ENCODE measurements at regions not wholly inside any gene's neighbourhood (a gene's known extent, or its start where the extent isn't known, plus 50 kb on each side); places are given as distances from the start of the nearest gene placed in this dataset.
"Not testable (repeated sequence)": the region's sequence is repeated elsewhere in the genome, so short reads cannot be mapped to it uniquely, and the experiment has no call there.

- H3K9ac ChIP-seq (ENCODE audit: low read length), result no peak overlapping the region
- no peak overlapping the region for H3K4me3 ChIP-seq (ENCODE audit: low read depth in 1 of 2, low read length in 2 of 2)
- H3K9me3 ChIP-seq (ENCODE audit: low read length), result no peaks in the 10 kb centered on the region
- H3K36me3 ChIP-seq (ENCODE audit: insufficient read depth, low read length), result no peaks in the 10 kb centered on the region
- H3K27ac ChIP-seq (ENCODE audit: low read depth, low read length), result peak overlapping the region; percentile 85
- H3K27me3 ChIP-seq (ENCODE audit: control insufficient read depth in 1 of 2, insufficient read depth in 2 of 2, low read length in 2 of 2), result no peaks in the 10 kb centered on the region
- H3K4me1 ChIP-seq (ENCODE audit: insufficient read depth, low read length), result peaks cover 53% of the 10 kb centered on the region
Measured at GRCh38 chr17:31691251-31691905, 167.7 kb downstream of the COPRS start.

DNA sequence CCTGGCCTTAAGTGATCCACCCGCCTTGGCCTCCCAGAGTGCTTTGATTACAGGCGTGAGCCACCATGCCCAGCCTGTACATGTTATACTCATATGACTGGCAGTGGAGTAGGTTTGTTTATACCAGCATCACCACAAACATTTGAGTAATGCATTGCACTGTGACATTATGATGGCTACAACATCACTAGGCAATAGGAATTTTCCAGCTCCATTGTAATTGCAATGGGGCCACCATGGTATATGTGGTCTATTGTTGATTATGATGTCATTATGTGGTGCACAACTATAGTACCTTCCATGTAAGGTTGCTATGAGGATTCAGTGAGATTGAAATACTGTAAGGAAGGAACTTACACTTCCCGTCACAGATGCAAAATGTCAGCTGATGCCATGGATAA is 168.9 kb downstream of the COPRS start:
- Histone ChIP-seq H3K36me3 (ENCODE audit: insufficient read depth, low read length) (no peaks in the 10 kb centered on the region), H3K4me3 (ENCODE audit: low read depth in 1 of 2, low read length in 2 of 2) (no peak overlapping the region), H3K9me3 (ENCODE audit: low read length) (no peaks in the 10 kb centered on the region), H3K27me3 (ENCODE audit: control insufficient read depth in 1 of 2, insufficient read depth in 2 of 2, low read length in 2 of 2) (no peaks in the 10 kb centered on the region), H3K4me1 (ENCODE audit: insufficient read depth, low read length) (peaks cover 41% of the 10 kb centered on the region), H3K27ac (ENCODE audit: low read depth, low read length) (no peak overlapping the region), H3K9ac (ENCODE audit: low read length) (no peak overlapping the region)

DNA sequence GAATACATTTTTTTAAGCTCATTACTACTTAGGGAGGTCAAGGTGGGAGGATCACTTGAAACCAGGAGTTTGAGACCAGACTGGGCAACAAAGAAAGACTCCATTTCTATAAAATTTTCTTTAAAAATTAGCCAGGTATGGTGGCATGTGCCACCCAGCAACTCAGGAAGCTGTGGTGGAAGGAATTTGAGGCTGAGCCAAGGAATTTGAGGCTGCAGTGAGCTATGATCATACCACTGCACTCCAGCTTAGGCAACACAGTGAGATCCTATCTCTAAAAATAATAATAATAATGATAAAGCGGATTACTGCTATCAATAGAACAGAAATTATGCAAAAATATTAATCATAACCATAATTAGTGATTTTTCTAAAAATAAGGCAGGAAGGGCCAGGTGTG is 170.3 kb downstream of the COPRS start:
- no peak overlapping the region for H3K9ac ChIP-seq (ENCODE audit: low read length)

DNA sequence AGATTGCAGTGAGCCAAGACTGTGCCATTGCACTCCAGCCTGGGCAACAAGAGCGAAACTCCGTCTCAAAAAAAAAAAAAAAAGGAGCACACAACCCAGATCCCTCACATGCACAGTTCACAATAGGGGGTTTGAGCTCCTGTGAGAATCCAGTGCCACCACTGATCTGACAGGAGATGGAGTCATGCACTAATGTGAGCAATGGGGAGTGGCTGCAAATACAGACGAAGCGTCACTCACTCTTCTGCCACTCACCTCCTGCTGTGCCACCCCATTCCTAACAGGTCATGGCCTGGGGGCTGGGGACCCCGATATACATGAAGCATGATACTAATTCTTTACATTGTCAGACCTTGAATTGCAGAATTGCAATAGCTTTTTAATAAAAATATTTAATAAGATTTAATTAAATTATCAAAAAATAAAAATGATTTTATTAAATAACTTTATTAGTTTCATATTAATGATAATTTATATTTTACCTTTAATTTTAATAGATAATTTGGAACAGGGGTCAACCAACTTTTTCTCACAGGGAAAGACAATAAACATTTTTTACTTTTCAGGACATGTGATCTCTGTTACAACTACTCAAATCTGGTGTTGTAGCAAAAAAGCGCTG is 171.4 kb downstream of the COPRS start:
- no peaks in the 10 kb centered on the region for H3K27me3 ChIP-seq (ENCODE audit: control insufficient read depth in 1 of 2, insufficient read depth in 2 of 2, low read length in 2 of 2)
- H3K9ac ChIP-seq (ENCODE audit: low read length), result no peak overlapping the region
- no peak overlapping the region for H3K4me3 ChIP-seq (ENCODE audit: low read depth in 1 of 2, low read length in 2 of 2)
- H3K27ac ChIP-seq (ENCODE audit: low read depth, low read length), result no peak overlapping the region
- no peaks in the 10 kb centered on the region for H3K9me3 ChIP-seq (ENCODE audit: low read length)
- H3K36me3 ChIP-seq (ENCODE audit: insufficient read depth, low read length), result no peaks in the 10 kb centered on the region
- peaks cover 16% of the 10 kb centered on the region for H3K4me1 ChIP-seq (ENCODE audit: insufficient read depth, low read length)

More for the DNA sequence above, 170.3 kb downstream of the COPRS start:
- H3K9me3 ChIP-seq (ENCODE audit: low read length), result no peaks in the 10 kb centered on the region
- H3K4me3 ChIP-seq (ENCODE audit: low read depth in 1 of 2, low read length in 2 of 2), result no peak overlapping the region
- no peaks in the 10 kb centered on the region for H3K27me3 ChIP-seq (ENCODE audit: control insufficient read depth in 1 of 2, insufficient read depth in 2 of 2, low read length in 2 of 2)
- H3K4me1 ChIP-seq (ENCODE audit: insufficient read depth, low read length), result peaks cover 27% of the 10 kb centered on the region
- H3K36me3 ChIP-seq (ENCODE audit: insufficient read depth, low read length), result no peaks in the 10 kb centered on the region
- no peak overlapping the region for H3K27ac ChIP-seq (ENCODE audit: low read depth, low read length)

DNA sequence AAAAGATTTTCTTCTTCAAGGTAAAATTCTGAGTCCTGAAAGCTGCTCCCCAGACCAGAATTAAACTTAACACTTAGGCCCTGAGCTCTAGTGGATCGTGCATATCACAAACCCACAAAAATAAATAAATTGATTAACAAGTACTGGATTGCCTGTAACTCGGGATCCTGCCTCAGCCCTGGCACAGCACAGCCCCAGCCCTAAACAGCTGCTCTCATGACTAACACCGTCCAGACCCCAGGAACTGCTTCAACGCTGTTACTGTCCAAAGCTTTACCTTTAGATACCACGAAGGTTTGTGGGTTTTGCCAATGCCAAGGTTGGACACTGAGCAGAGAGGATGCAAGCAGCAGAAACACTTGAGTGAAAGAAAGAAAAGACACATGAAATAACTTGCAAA is 172.5 kb downstream of the COPRS start:
- Histone ChIP-seq H3K9me3 (ENCODE audit: low read length) (no peaks in the 10 kb centered on the region), H3K27ac (ENCODE audit: low read depth, low read length) (no peak overlapping the region), H3K4me3 (ENCODE audit: low read depth in 1 of 2, low read length in 2 of 2) (no peak overlapping the region), H3K36me3 (ENCODE audit: insufficient read depth, low read length) (no peaks in the 10 kb centered on the region), H3K9ac (ENCODE audit: low read length) (no peak overlapping the region), H3K27me3 (ENCODE audit: control insufficient read depth in 1 of 2, insufficient read depth in 2 of 2, low read length in 2 of 2) (no peaks in the 10 kb centered on the region), H3K4me1 (ENCODE audit: insufficient read depth, low read length) (peaks cover 4% of the 10 kb centered on the region)

DNA sequence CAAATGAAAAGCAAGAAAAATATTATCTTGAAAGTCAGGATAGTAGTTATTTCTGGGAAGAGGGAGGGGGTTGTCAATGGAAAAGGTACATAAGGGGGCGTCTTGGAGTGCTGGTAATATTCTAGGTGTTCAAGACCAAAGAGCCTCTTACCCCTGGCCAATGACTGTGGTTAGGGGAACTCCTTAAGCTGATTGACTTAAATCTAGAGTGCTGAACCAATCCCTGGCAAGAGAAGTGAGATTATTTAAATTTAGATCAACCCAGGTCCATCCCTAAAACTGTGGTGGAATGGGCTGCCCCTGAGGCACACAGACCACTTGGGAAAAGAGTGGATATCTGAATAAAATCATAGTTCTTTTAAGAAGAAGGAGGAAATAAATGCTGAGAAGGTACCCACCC is 174.1 kb downstream of the COPRS start:
- no peak overlapping the region for H3K4me3 ChIP-seq (ENCODE audit: low read depth in 1 of 2, low read length in 2 of 2)

DNA sequence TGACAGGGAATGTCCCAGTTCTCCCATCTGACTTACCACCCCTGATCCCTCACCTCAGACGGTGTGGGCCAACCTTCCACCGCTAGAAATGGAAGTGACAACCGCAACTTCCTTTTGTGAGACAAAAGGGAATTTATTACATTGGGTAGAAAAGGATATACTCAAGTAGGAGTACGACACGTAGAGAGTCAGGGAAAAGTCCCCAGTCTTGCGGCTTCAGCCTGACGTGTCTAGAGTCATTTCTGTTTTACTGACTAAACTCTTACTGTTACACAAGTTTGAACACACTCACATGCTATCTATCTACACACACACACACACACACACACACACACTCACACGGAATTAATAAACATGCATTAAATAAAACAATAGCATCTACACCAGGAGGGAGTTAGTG is 178.9 kb downstream of the COPRS start:
- Histone ChIP-seq H3K9ac (ENCODE audit: low read length) (no peak overlapping the region), H3K9me3 (ENCODE audit: low read length) (no peaks in the 10 kb centered on the region), H3K27me3 (ENCODE audit: control insufficient read depth in 1 of 2, insufficient read depth in 2 of 2, low read length in 2 of 2) (no peaks in the 10 kb centered on the region), H3K4me1 (ENCODE audit: insufficient read depth, low read length) (no peaks in the 10 kb centered on the region), H3K36me3 (ENCODE audit: insufficient read depth, low read length) (no peaks in the 10 kb centered on the region), H3K4me3 (ENCODE audit: low read depth in 1 of 2, low read length in 2 of 2) (no peak overlapping the region), H3K27ac (ENCODE audit: low read depth, low read length) (no peak overlapping the region)

More for the DNA sequence above, 174.1 kb downstream of the COPRS start:
- no peaks in the 10 kb centered on the region for H3K4me1 ChIP-seq (ENCODE audit: insufficient read depth, low read length)
- H3K9me3 ChIP-seq (ENCODE audit: low read length), result no peaks in the 10 kb centered on the region
- no peaks in the 10 kb centered on the region for H3K36me3 ChIP-seq (ENCODE audit: insufficient read depth, low read length)
- no peaks in the 10 kb centered on the region for H3K27me3 ChIP-seq (ENCODE audit: control insufficient read depth in 1 of 2, insufficient read depth in 2 of 2, low read length in 2 of 2)
- no peak overlapping the region for H3K9ac ChIP-seq (ENCODE audit: low read length)
- H3K27ac ChIP-seq (ENCODE audit: low read depth, low read length), result no peak overlapping the region

- H3K4me3 ChIP-seq (ENCODE audit: low read depth in 1 of 2, low read length in 2 of 2), result no peak overlapping the region
- H3K36me3 ChIP-seq (ENCODE audit: insufficient read depth, low read length), result no peaks in the 10 kb centered on the region
- no peak overlapping the region for H3K27ac ChIP-seq (ENCODE audit: low read depth, low read length)
- H3K4me1 ChIP-seq (ENCODE audit: insufficient read depth, low read length), result no peaks in the 10 kb centered on the region
- H3K27me3 ChIP-seq (ENCODE audit: control insufficient read depth in 1 of 2, insufficient read depth in 2 of 2, low read length in 2 of 2), result no peaks in the 10 kb centered on the region
- no peaks in the 10 kb centered on the region for H3K9me3 ChIP-seq (ENCODE audit: low read length)
- H3K9ac ChIP-seq (ENCODE audit: low read length), result no peak overlapping the region
Measured at GRCh38 chr17:31679667-31680066, 179.4 kb downstream of the COPRS start.

DNA sequence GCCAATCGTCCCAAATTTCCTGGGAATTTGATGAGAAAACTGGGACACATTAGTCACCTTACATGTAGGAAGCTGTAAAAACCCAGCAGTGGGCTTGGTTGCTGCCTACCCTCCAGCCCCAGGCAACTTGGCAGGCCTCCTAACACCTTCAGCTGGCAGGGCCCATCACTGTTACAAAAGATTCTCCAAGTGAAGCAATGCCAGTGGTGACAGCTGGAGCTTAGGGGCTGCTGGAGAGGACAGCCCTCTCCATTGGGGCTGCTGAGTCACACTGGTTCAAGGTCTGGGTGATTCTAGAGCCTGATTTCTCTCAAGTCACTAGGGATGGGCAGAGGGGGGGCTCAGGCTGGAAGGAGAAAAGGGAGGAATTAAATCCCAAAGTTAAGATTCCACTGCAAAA is 180.6 kb downstream of the COPRS start:
- no peaks in the 10 kb centered on the region for H3K9me3 ChIP-seq (ENCODE audit: low read length)
- no peaks in the 10 kb centered on the region for H3K4me1 ChIP-seq (ENCODE audit: insufficient read depth, low read length)
- H3K4me3 ChIP-seq (ENCODE audit: low read depth in 1 of 2, low read length in 2 of 2), result no peak overlapping the region
- H3K27ac ChIP-seq (ENCODE audit: low read depth, low read length), result no peak overlapping the region
- H3K36me3 ChIP-seq (ENCODE audit: insufficient read depth, low read length), result no peaks in the 10 kb centered on the region
- no peaks in the 10 kb centered on the region for H3K27me3 ChIP-seq (ENCODE audit: control insufficient read depth in 1 of 2, insufficient read depth in 2 of 2, low read length in 2 of 2)
- no peak overlapping the region for H3K9ac ChIP-seq (ENCODE audit: low read length)

- Histone ChIP-seq H3K27ac (ENCODE audit: low read depth, low read length) (no peak overlapping the region), H3K9ac (ENCODE audit: low read length) (no peak overlapping the region), H3K9me3 (ENCODE audit: low read length) (no peaks in the 10 kb centered on the region), H3K4me3 (ENCODE audit: low read depth in 1 of 2, low read length in 2 of 2) (no peak overlapping the region), H3K4me1 (ENCODE audit: insufficient read depth, low read length) (no peaks in the 10 kb centered on the region), H3K36me3 (ENCODE audit: insufficient read depth, low read length) (no peaks in the 10 kb centered on the region), H3K27me3 (ENCODE audit: control insufficient read depth in 1 of 2, insufficient read depth in 2 of 2, low read length in 2 of 2) (no peaks in the 10 kb centered on the region)
Measured at GRCh38 chr17:31677681-31678080, 181.4 kb downstream of the COPRS start.

GRCh38 chr17:31677036-31677435 is 182.0 kb downstream of the COPRS start:
- Histone ChIP-seq H3K36me3 (ENCODE audit: insufficient read depth, low read length) (no peaks in the 10 kb centered on the region), H3K4me1 (ENCODE audit: insufficient read depth, low read length) (no peaks in the 10 kb centered on the region), H3K27me3 (ENCODE audit: control insufficient read depth in 1 of 2, insufficient read depth in 2 of 2, low read length in 2 of 2) (no peaks in the 10 kb centered on the region)

GRCh38 chr17:31675392-31675791 is 183.7 kb downstream of the COPRS start:
- H3K9me3 ChIP-seq (ENCODE audit: low read length); H3K27me3 ChIP-seq (ENCODE audit: control insufficient read depth in 1 of 2, insufficient read depth in 2 of 2, low read length in 2 of 2); H3K9ac ChIP-seq (ENCODE audit: low read length); H3K4me3 ChIP-seq (ENCODE audit: low read depth in 1 of 2, low read length in 2 of 2); H3K36me3 ChIP-seq (ENCODE audit: insufficient read depth, low read length); H3K27ac ChIP-seq (ENCODE audit: low read depth, low read length); H3K4me1 ChIP-seq (ENCODE audit: insufficient read depth, low read length): not testable (repeated sequence)

More at GRCh38 chr17:31677036-31677435, 182.0 kb downstream of the COPRS start:
- no peak overlapping the region for H3K27ac ChIP-seq (ENCODE audit: low read depth, low read length)
- H3K4me3 ChIP-seq (ENCODE audit: low read depth in 1 of 2, low read length in 2 of 2), result no peak overlapping the region
- H3K9ac ChIP-seq (ENCODE audit: low read length), result no peak overlapping the region
- H3K9me3 ChIP-seq (ENCODE audit: low read length), result no peaks in the 10 kb centered on the region

All from muscle layer of colon (tissue), 2 donors.